ENCODE measurements at regions not wholly inside any gene's neighbourhood (a gene's known extent, or its start where the extent isn't known, plus 50 kb on each side); places are given as distances from the start of the nearest gene placed in this dataset.
A peak's percentile ranks its signal among the peaks of the same experiment; 100 is the strongest.

DNA sequence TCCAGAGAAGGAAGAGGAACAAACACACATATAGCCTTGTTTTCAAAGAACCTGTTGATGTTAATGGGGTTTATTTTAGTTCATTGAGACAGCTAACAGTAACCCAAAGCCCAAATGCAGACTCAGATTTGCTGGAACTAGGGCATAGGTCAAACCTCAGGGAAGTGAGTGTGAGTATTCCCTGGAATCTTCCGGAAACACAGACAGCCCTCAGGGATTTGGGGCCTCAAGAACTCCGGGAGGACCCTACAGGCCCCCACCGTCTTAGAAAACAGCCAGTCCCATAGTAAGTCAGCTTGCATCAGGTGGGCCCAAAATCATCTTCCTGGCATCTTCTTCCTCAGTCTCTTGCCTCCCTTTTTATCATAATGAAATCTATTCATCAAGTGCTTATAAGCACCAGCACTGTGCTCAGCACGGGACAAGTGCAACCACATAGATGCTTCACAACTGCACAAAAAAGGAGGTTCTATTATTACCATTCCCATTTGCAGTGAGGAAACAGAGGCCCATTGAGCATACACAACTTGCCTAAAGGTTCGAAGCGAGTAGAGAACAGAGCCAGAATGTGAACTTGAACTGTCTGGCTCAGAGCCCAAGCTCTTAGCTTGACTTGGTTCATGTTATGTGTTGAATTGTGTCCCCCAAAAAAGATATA, 50.2 kb upstream of the BCL11A start:
- H2BK5ac ChIP-seq (ENCODE audit: low read length), result no peak overlapping the region
- no peak overlapping the region for H3K4me2 ChIP-seq (ENCODE audit: insufficient read depth, low read length, poor library complexity, severe bottlenecking)
- no peak overlapping the region for H3K23ac ChIP-seq (ENCODE audit: low read depth, low read length, poor library complexity)
- H2BK15ac ChIP-seq (ENCODE audit: low read length), result no peak overlapping the region
- H3K79me1 ChIP-seq (ENCODE audit: low read depth, low read length), result no peaks in the 10 kb centered on the region
- H3K4me1 ChIP-seq (ENCODE audit: control insufficient read depth in 2 of 2, insufficient read depth in 1 of 2, low read depth in 1 of 2, low read length in 2 of 2), result peaks cover 0 to 3% of the 10 kb centered on the region in 2 donors
- H3K27ac ChIP-seq (replicated peaks; ENCODE audit: low read length), result no peak overlapping the region
- no peak overlapping the region for H3K18ac ChIP-seq (ENCODE audit: low read length)
- H3K4me3 ChIP-seq (ENCODE audit: low read length in 2 of 2), result no peak overlapping the region
- no peaks in the 10 kb centered on the region for H3K36me3 ChIP-seq (replicated peaks in 1 of 2; ENCODE audit: control insufficient read depth in 2 of 2, insufficient read depth in 2 of 2, low read length in 2 of 2)
- H4K91ac ChIP-seq (ENCODE audit: low read depth, low read length, poor library complexity), result no peak overlapping the region
- H2AFZ ChIP-seq (ENCODE audit: low read length), result no peak overlapping the region
- peaks cover 0 to 4% of the 10 kb centered on the region in 2 donors for H3K9me3 ChIP-seq (replicated peaks in 1 of 2; ENCODE audit: control insufficient read depth in 2 of 2, insufficient read depth in 1 of 2, low read depth in 1 of 2, low read length in 2 of 2)
- H2BK12ac ChIP-seq (ENCODE audit: low read length), result no peak overlapping the region
- H3K4ac ChIP-seq (ENCODE audit: low read length), result no peak overlapping the region
- H3K9ac ChIP-seq (ENCODE audit: low read depth, low read length, poor library complexity), result no peak overlapping the region
- H2AK5ac ChIP-seq (ENCODE audit: low read depth, low read length), result no peak overlapping the region
- H4K8ac ChIP-seq (ENCODE audit: low read depth, low read length), result no peak overlapping the region
- WGBS, 2 donors (ENCODE audit: extremely low coverage in 2 of 2, insufficient read length in 2 of 2, insufficient replicate concordance in 1 of 2), result no CpG with 5 or more reads among the region's 6 CpGs
- no peak overlapping the region for H2BK120ac ChIP-seq (ENCODE audit: low read depth, low read length)
- no peaks in the 10 kb centered on the region for H3K27me3 ChIP-seq (ENCODE audit: control insufficient read depth in 3 of 3, insufficient read depth in 3 of 3, low read depth in 1 of 3, low read length in 3 of 3)
- no peak for DNase-seq (ENCODE audit: low spot score)
- no peak overlapping the region for H3K14ac ChIP-seq (ENCODE audit: low read length)

DNA sequence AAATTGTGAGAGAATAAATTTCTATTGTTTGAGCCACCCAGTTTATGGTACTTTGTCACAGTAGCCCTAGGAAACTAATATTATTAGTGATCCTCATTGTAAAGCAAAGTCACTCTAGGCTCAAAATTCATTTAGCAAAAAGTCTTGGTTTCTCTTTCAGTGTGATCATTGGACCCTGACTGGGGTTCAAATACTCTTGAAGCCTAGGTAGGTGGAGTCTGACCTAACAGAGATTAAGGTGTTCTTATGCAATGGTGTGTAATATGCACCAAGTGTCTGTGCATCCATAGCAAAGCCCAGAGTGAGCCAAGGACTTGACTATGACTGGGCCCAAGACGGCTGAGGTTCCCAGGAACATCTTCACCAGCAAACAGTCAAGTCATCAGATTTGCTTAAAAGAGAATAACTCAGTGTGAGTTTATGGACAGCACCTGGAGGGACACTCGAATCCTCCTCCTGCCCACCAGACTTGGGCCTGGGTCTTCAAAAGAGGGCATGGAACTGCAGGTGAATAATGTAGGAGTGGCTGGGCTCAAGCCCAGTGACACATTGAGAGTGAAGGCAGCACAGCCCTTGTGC, 51.1 kb upstream of the BCL11A start:
- Histone ChIP-seq H2BK15ac (ENCODE audit: low read length) (no peak overlapping the region), H2BK5ac (ENCODE audit: low read length) (no peak overlapping the region), H3K18ac (ENCODE audit: low read length) (peak overlapping the region; percentile 23), H3K27me3 (ENCODE audit: control insufficient read depth in 3 of 3, insufficient read depth in 3 of 3, low read depth in 1 of 3, low read length in 3 of 3) (no peaks in the 10 kb centered on the region), H3K27ac (replicated peaks; ENCODE audit: low read length) (no peak overlapping the region), H3K9ac (ENCODE audit: low read depth, low read length, poor library complexity) (no peak overlapping the region), H3K9me3 (replicated peaks in 1 of 2; ENCODE audit: control insufficient read depth in 2 of 2, insufficient read depth in 1 of 2, low read depth in 1 of 2, low read length in 2 of 2) (peaks cover 0 to 4% of the 10 kb centered on the region in 2 donors), H2BK120ac (ENCODE audit: low read depth, low read length) (no peak overlapping the region), H3K14ac (ENCODE audit: low read length) (no peak overlapping the region), H4K8ac (ENCODE audit: low read depth, low read length) (no peak overlapping the region), H4K91ac (ENCODE audit: low read depth, low read length, poor library complexity) (no peak overlapping the region), H3K4me3 (ENCODE audit: low read length in 2 of 2) (no peak overlapping the region), H3K4ac (ENCODE audit: low read length) (no peak overlapping the region), H3K4me1 (ENCODE audit: control insufficient read depth in 2 of 2, insufficient read depth in 1 of 2, low read depth in 1 of 2, low read length in 2 of 2) (peaks cover 0 to 3% of the 10 kb centered on the region in 2 donors), H3K36me3 (replicated peaks in 1 of 2; ENCODE audit: control insufficient read depth in 2 of 2, insufficient read depth in 2 of 2, low read length in 2 of 2) (no peaks in the 10 kb centered on the region), H3K4me2 (ENCODE audit: insufficient read depth, low read length, poor library complexity, severe bottlenecking) (no peak overlapping the region), H3K79me1 (ENCODE audit: low read depth, low read length) (no peaks in the 10 kb centered on the region), H2BK12ac (ENCODE audit: low read length) (no peak overlapping the region), H2AK5ac (ENCODE audit: low read depth, low read length) (no peak overlapping the region), H2AFZ (ENCODE audit: low read length) (no peak overlapping the region), H3K23ac (ENCODE audit: low read depth, low read length, poor library complexity) (no peak overlapping the region)
- no peak for DNase-seq (ENCODE audit: low spot score)
- WGBS, 2 donors (ENCODE audit: extremely low coverage in 2 of 2, insufficient read length in 2 of 2, insufficient replicate concordance in 1 of 2), result no CpG with 5 or more reads among the region's 2 CpGs

DNA sequence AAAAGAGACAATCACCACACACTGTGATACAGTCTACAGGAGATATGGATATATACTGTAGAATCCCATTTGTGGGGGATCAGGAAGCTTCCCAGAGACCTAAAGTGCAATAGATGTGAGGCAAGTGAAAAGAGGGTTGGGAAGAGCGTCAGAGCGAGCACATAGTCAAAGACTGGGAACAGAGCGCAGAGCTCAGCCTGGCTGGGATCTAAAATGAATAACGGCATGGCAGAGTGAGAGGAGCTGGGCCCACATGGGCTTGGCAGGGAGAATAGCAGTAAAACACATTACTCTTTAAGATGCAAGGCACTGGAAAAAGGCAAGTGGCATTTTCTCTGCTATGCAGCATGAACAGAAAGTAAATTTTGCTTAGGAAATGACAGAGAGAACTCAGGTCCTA, 52.4 kb upstream of the BCL11A start:
- Histone ChIP-seq H2BK15ac (ENCODE audit: low read length) (no peak overlapping the region), H2BK12ac (ENCODE audit: low read length) (no peak overlapping the region), H3K14ac (ENCODE audit: low read length) (no peak overlapping the region), H3K4me2 (ENCODE audit: insufficient read depth, low read length, poor library complexity, severe bottlenecking) (no peak overlapping the region), H3K23ac (ENCODE audit: low read depth, low read length, poor library complexity) (no peak overlapping the region), H3K4me3 (ENCODE audit: low read length in 2 of 2) (no peak overlapping the region), H3K4me1 (ENCODE audit: control insufficient read depth in 2 of 2, insufficient read depth in 1 of 2, low read depth in 1 of 2, low read length in 2 of 2) (peaks cover 0 to 3% of the 10 kb centered on the region in 2 donors), H2BK120ac (ENCODE audit: low read depth, low read length) (no peak overlapping the region), H2AK5ac (ENCODE audit: low read depth, low read length) (no peak overlapping the region), H4K8ac (ENCODE audit: low read depth, low read length) (no peak overlapping the region), H3K4ac (ENCODE audit: low read length) (no peak overlapping the region), H3K18ac (ENCODE audit: low read length) (no peak overlapping the region), H3K9ac (ENCODE audit: low read depth, low read length, poor library complexity) (no peak overlapping the region), H2BK5ac (ENCODE audit: low read length) (no peak overlapping the region), H4K91ac (ENCODE audit: low read depth, low read length, poor library complexity) (no peak overlapping the region), H3K27me3 (ENCODE audit: control insufficient read depth in 3 of 3, insufficient read depth in 3 of 3, low read depth in 1 of 3, low read length in 3 of 3) (no peaks in the 10 kb centered on the region), H3K79me1 (ENCODE audit: low read depth, low read length) (no peaks in the 10 kb centered on the region), H3K36me3 (replicated peaks in 1 of 2; ENCODE audit: control insufficient read depth in 2 of 2, insufficient read depth in 2 of 2, low read length in 2 of 2) (no peaks in the 10 kb centered on the region), H2AFZ (ENCODE audit: low read length) (no peak overlapping the region), H3K27ac (replicated peaks; ENCODE audit: low read length) (no peak overlapping the region), H3K9me3 (replicated peaks in 1 of 2; ENCODE audit: control insufficient read depth in 2 of 2, insufficient read depth in 1 of 2, low read depth in 1 of 2, low read length in 2 of 2) (peaks cover 0 to 2% of the 10 kb centered on the region in 2 donors)
- no peak for DNase-seq (ENCODE audit: low spot score)
- no CpG with 5 or more reads among the region's 4 CpGs for WGBS, 2 donors (ENCODE audit: extremely low coverage in 2 of 2, insufficient read length in 2 of 2, insufficient replicate concordance in 1 of 2)

- no peak overlapping the region for H2AK5ac ChIP-seq (ENCODE audit: low read depth, low read length)
- no peak overlapping the region for H2BK5ac ChIP-seq (ENCODE audit: low read length)
- no peak overlapping the region for H3K27ac ChIP-seq (replicated peaks; ENCODE audit: low read length)
- H2BK12ac ChIP-seq (ENCODE audit: low read length), result no peak overlapping the region
- no peak overlapping the region for H2BK120ac ChIP-seq (ENCODE audit: low read depth, low read length)
- no peaks in the 10 kb centered on the region for H3K36me3 ChIP-seq (replicated peaks in 1 of 2; ENCODE audit: control insufficient read depth in 2 of 2, insufficient read depth in 2 of 2, low read length in 2 of 2)
- no peaks in the 10 kb centered on the region for H3K4me1 ChIP-seq (ENCODE audit: control insufficient read depth in 2 of 2, insufficient read depth in 1 of 2, low read depth in 1 of 2, low read length in 2 of 2)
- DNase-seq (ENCODE audit: low spot score), result no peak
- no peaks in the 10 kb centered on the region for H3K27me3 ChIP-seq (ENCODE audit: control insufficient read depth in 3 of 3, insufficient read depth in 3 of 3, low read depth in 1 of 3, low read length in 3 of 3)
- no peak overlapping the region for H2BK15ac ChIP-seq (ENCODE audit: low read length)
- H3K4me3 ChIP-seq (ENCODE audit: low read length in 2 of 2), result no peak overlapping the region
- H3K9me3 ChIP-seq (replicated peaks in 1 of 2; ENCODE audit: control insufficient read depth in 2 of 2, insufficient read depth in 1 of 2, low read depth in 1 of 2, low read length in 2 of 2), result peaks cover 0 to 2% of the 10 kb centered on the region in 2 donors
- H3K14ac ChIP-seq (ENCODE audit: low read length), result no peak overlapping the region
- H4K8ac ChIP-seq (ENCODE audit: low read depth, low read length), result no peak overlapping the region
- H3K9ac ChIP-seq (ENCODE audit: low read depth, low read length, poor library complexity), result no peak overlapping the region
- WGBS, 2 donors (ENCODE audit: extremely low coverage in 2 of 2, insufficient read length in 2 of 2, insufficient replicate concordance in 1 of 2), result no CpG with 5 or more reads among the region's 3 CpGs
- no peak overlapping the region for H4K91ac ChIP-seq (ENCODE audit: low read depth, low read length, poor library complexity)
- no peak overlapping the region for H3K4me2 ChIP-seq (ENCODE audit: insufficient read depth, low read length, poor library complexity, severe bottlenecking)
- no peak overlapping the region for H3K4ac ChIP-seq (ENCODE audit: low read length)
- H3K79me1 ChIP-seq (ENCODE audit: low read depth, low read length), result no peaks in the 10 kb centered on the region
- H3K23ac ChIP-seq (ENCODE audit: low read depth, low read length, poor library complexity), result no peak overlapping the region
- H2AFZ ChIP-seq (ENCODE audit: low read length), result no peak overlapping the region
- H3K18ac ChIP-seq (ENCODE audit: low read length), result no peak overlapping the region
Measured at GRCh38 chr2:60608679-60609078, 55.2 kb upstream of the BCL11A start.

Measured in neuronal stem cell (in vitro differentiated cells).